ENCODE measurements at regions not wholly inside any gene's neighbourhood (a gene's known extent, or its start where the extent isn't known, plus 50 kb on each side); places are given as distances from the start of the nearest gene placed in this dataset.

GRCh38 chr15:69731581-69731980 lies 279.0 kb downstream of the RPLP1 start:
- TF ChIP-seq CTCF (IDR thresholded peaks at IDR 0.05) (no peak), POLR2A (IDR thresholded peaks at IDR 0.05) (no peak)

Measured in prostate gland (tissue), 2 donors.